H1 (cell line): ENCODE measurements at regions not wholly inside any gene's neighbourhood (a gene's known extent, or its start where the extent isn't known, plus 50 kb on each side); places are given as distances from the start of the nearest gene placed in this dataset.

ENCODE experiments used
- CTCF ChIA-PET: fragments of 300-600 bp; sonication (Branson Sonifier 250); formaldehyde crosslinking; loops from one replicate; lab custom pipeline; 2021; ENCODE audit not compliant: partially characterized antibody; lab: Charles Lee
- POLR2A ChIA-PET: fragments of 300-600 bp; sonication (Branson Sonifier 250); formaldehyde crosslinking; loops from one replicate; lab custom pipeline; 2021; ENCODE audit warnings: inconsistent platforms; ENCODE audit not compliant: partially characterized antibody; lab: Charles Lee
- DNase-seq, 2 experiments: peaks; one replicate each; pipeline versions ENCODE4 v3.0.0 to v3.0.0-alpha.2; 2010 to 2022; ENCODE audit warnings: low spot score in 2 of 2, low read depth in 1 of 2, mixed read lengths in 1 of 2
- FAIRE-seq: peaks from 2 replicates; lab custom pipeline; 2011; peaks lifted over from hg19 to GRCh38; lab: Jason Lieb, UNC
- H2AFZ ChIP-seq: 2 replicates; pipeline ENCODE4 v1.8.1; 2012; ENCODE audit warnings: low read length, inconsistent platforms
- H2AK5ac ChIP-seq: 2 replicates; pipeline ENCODE4 v1.6.1; 2013; ENCODE audit warnings: low read depth, low read length
- H2BK120ac ChIP-seq: replicated peaks from 2 replicates; pipeline ENCODE3; 2013; ENCODE audit warnings: low read depth, low read length, inconsistent platforms
- H2BK12ac ChIP-seq: 2 replicates; pipeline ENCODE4 v1.6.1; 2013; ENCODE audit warnings: low read depth, low read length
- H2BK15ac ChIP-seq: 2 replicates; pipeline ENCODE4 v1.6.1; 2013; ENCODE audit warnings: low read length
- H2BK20ac ChIP-seq: 2 replicates; pipeline ENCODE4 v1.6.1; 2013; ENCODE audit warnings: low read length
- H2BK5ac ChIP-seq: 2 replicates; pipeline ENCODE4 v1.6.1; 2013; ENCODE audit warnings: low read depth, low read length
- H3K14ac ChIP-seq: 2 replicates; pipeline ENCODE4 v1.6.1; 2013; ENCODE audit warnings: inconsistent platforms; ENCODE audit not compliant: insufficient read length
- H3K18ac ChIP-seq: 2 replicates; pipeline ENCODE4 v1.6.1; 2013; ENCODE audit warnings: low read length; ENCODE audit errors: extremely low read depth
- H3K23ac ChIP-seq: 2 replicates; pipeline ENCODE4 v1.6.1; 2013; ENCODE audit warnings: inconsistent platforms; ENCODE audit not compliant: insufficient read length
- H3K23me2 ChIP-seq: 2 replicates; pipeline ENCODE4 v1.6.1; 2013; ENCODE audit warnings: low read depth, low read length
- H3K27ac ChIP-seq: 2 replicates; pipeline ENCODE4 v1.6.1; 2011; ENCODE audit warnings: low read depth, low read length, inconsistent platforms
- H3K27me3 ChIP-seq, 4 experiments: replicated peaks in 1 of 4; 1 replicate in 1 of 4; 2 replicates in 3 of 4; pipeline versions ENCODE4 v1.6.1 to v1.8.1; 2011 to 2013; ENCODE audit warnings: low read length in 3 of 4, mild to moderate bottlenecking in 3 of 4, inconsistent platforms in 2 of 4, mixed read lengths in 2 of 4, moderate library complexity in 1 of 4; ENCODE audit not compliant: control insufficient read depth in 3 of 4, insufficient read depth in 3 of 4; ENCODE audit errors: extremely low read depth in 1 of 4
- H3K36me3 ChIP-seq, 4 experiments: 2 replicates each; pipeline versions ENCODE4 v1.6.1 to v1.8.1; 2011 to 2013; ENCODE audit warnings: mild to moderate bottlenecking in 4 of 4, low read length in 3 of 4, moderate library complexity in 2 of 4, control low read depth in 1 of 4, inconsistent platforms in 1 of 4; ENCODE audit not compliant: insufficient read depth in 4 of 4, control insufficient read depth in 2 of 4
- H3K4ac ChIP-seq: replicated peaks from 2 replicates; pipeline ENCODE3; 2013; ENCODE audit warnings: low read length, low read depth, mixed read lengths, inconsistent platforms; ENCODE audit not compliant: insufficient read length
- H3K4me1 ChIP-seq, 4 experiments: replicated peaks in 1 of 4; 1 replicate in 1 of 4; 2 replicates in 3 of 4; pipeline versions ENCODE4 v1.6.1 to v1.8.1; 2011 to 2013; ENCODE audit warnings: low read length in 3 of 4, inconsistent platforms in 2 of 4, mixed read lengths in 1 of 4; ENCODE audit not compliant: insufficient read depth in 4 of 4, control insufficient read depth in 3 of 4
- H3K4me2 ChIP-seq, 2 experiments: 2 replicates each; pipeline versions ENCODE4 v1.6.1 to v1.8.1; 2011 to 2013; ENCODE audit warnings: low read depth in 2 of 2, low read length in 2 of 2, control low read depth in 1 of 2, inconsistent platforms in 1 of 2, mild to moderate bottlenecking in 1 of 2; ENCODE audit not compliant: insufficient read depth in 1 of 2
- H3K4me3 ChIP-seq, 4 experiments: fragments of 200-600, 300-600 bp in 1 of 4; sonication (generic), shearing (Covaris generic), sonication (Bioruptor Twin) in 1 of 4; 2 replicates each; pipeline versions ENCODE4 v1.5.1 to v1.8.1; 2011 to 2016; ENCODE audit warnings: low read length in 4 of 4, low read depth in 3 of 4, control low read depth in 2 of 4, inconsistent platforms in 2 of 4, mild to moderate bottlenecking in 2 of 4, mixed read lengths in 1 of 4, moderate library complexity in 1 of 4; ENCODE audit not compliant: insufficient read depth in 2 of 4; ENCODE audit errors: extremely low read depth in 1 of 4
- H3K56ac ChIP-seq: replicated peaks from 2 replicates; pipeline ENCODE3; 2013; ENCODE audit warnings: low read depth, mild to moderate bottlenecking, mixed read lengths, low read length, inconsistent platforms; ENCODE audit not compliant: insufficient read length
- H3K79me1 ChIP-seq: 2 replicates; pipeline ENCODE4 v1.6.1; 2013; ENCODE audit warnings: low read depth, low read length, control low read depth
- H3K79me2 ChIP-seq, 2 experiments: 2 replicates each; pipeline versions ENCODE4 v1.6.1 to v1.8.1; 2012 to 2013; ENCODE audit warnings: low read length in 2 of 2, mild to moderate bottlenecking in 2 of 2, inconsistent platforms in 1 of 2; ENCODE audit not compliant: insufficient read depth in 2 of 2, control insufficient read depth in 1 of 2
- H3K9ac ChIP-seq, 4 experiments: replicated peaks in 1 of 4; 1 replicate in 1 of 4; 2 replicates in 3 of 4; pipeline versions ENCODE4 v1.6.1 to v1.8.1; 2011 to 2013; ENCODE audit warnings: low read depth in 3 of 4, low read length in 3 of 4, control low read depth in 2 of 4, mild to moderate bottlenecking in 2 of 4, moderate library complexity in 2 of 4, inconsistent platforms in 1 of 4; ENCODE audit errors: extremely low read depth in 1 of 4
- H3K9me3 ChIP-seq, 2 experiments: 2 replicates each; pipeline versions ENCODE4 v1.6.1 to v1.8.1; 2012 to 2013; ENCODE audit warnings: mild to moderate bottlenecking in 2 of 2, moderate library complexity in 2 of 2, control low read depth in 1 of 2, inconsistent platforms in 1 of 2, low read depth in 1 of 2, low read length in 1 of 2, mixed read lengths in 1 of 2; ENCODE audit not compliant: insufficient read depth in 2 of 2
- H4K20me1 ChIP-seq, 2 experiments: replicated peaks in 1 of 2; 2 replicates each; pipeline versions ENCODE3 to v1.8.1; 2011 to 2013; ENCODE audit warnings: inconsistent platforms in 2 of 2, low read length in 2 of 2, mild to moderate bottlenecking in 1 of 2; ENCODE audit not compliant: insufficient read depth in 2 of 2, control insufficient read depth in 1 of 2
- H4K5ac ChIP-seq: 2 replicates; pipeline ENCODE4 v1.6.1; 2013; ENCODE audit warnings: low read length, low read depth, mixed read lengths, inconsistent platforms; ENCODE audit not compliant: insufficient read length
- H4K8ac ChIP-seq: 2 replicates; pipeline ENCODE4 v1.8.0; 2013; ENCODE audit warnings: mild to moderate bottlenecking, moderate library complexity, low read length, inconsistent platforms; ENCODE audit not compliant: insufficient read depth; ENCODE audit errors: extremely low read depth
- H4K91ac ChIP-seq: replicated peaks from 2 replicates; pipeline ENCODE3; 2013; ENCODE audit warnings: low read length, mixed read lengths, inconsistent platforms; ENCODE audit not compliant: insufficient read length
- CBX5 ChIP-seq: fragments of 300-800, 300-1000 bp; sonication (generic); IDR thresholded peaks from 2 replicates; pipeline ENCODE4 v1.7.1; 2016; ENCODE audit warnings: antibody characterized with exemption, low read length, low read depth
- CBX8 ChIP-seq: fragments of 300-800, 300-1000 bp; sonication (generic); IDR thresholded peaks from 2 replicates; pipeline ENCODE4 v1.7.1; 2016; ENCODE audit warnings: low read depth, low read length, borderline replicate concordance
- EP300 ChIP-seq, 2 experiments: IDR thresholded peaks; 1 replicate in 1 of 2; 2 replicates in 1 of 2; pipeline ENCODE4 v1.6.1; 2011 to 2012; ENCODE audit warnings: low read depth in 2 of 2, low read length in 2 of 2, mild to moderate bottlenecking in 2 of 2, borderline replicate concordance in 1 of 2, inconsistent platforms in 1 of 2, moderate library complexity in 1 of 2
- EZH2 ChIP-seq: fragments of 200-600 bp; sonication (generic); IDR thresholded peaks from 2 replicates; pipeline ENCODE4 v1.7.1; 2012; ENCODE audit warnings: low read depth, mild to moderate bottlenecking, moderate library complexity, low read length, inconsistent platforms; ENCODE audit not compliant: severe bottlenecking
- GTF2F1 ChIP-seq: IDR thresholded peaks from 2 replicates; pipeline ENCODE4 v1.6.1; 2012; ENCODE audit warnings: low read depth, low read length, improper control_type of control experiment, borderline replicate concordance
- PHF8 ChIP-seq: fragments of 200-600 bp; sonication (generic); conservative IDR thresholded peaks from 2 replicates; pipeline ENCODE4 v1.7.1; 2012; ENCODE audit warnings: low read depth, mild to moderate bottlenecking, inconsistent platforms, low read length, moderate library complexity
- RNF2 ChIP-seq: fragments of 200-900, 300-1000 bp; sonication (generic); IDR thresholded peaks from 2 replicates; pipeline ENCODE4 v1.7.1; 2016; ENCODE audit warnings: borderline replicate concordance, low read depth, mild to moderate bottlenecking, antibody characterized with exemption, low read length; ENCODE audit not compliant: poor library complexity, severe bottlenecking; ENCODE audit errors: missing control alignments
- SP1 ChIP-seq: IDR thresholded peaks from 2 replicates; pipeline ENCODE4 v1.6.1; 2011; ENCODE audit warnings: low read depth, low read length
- TAF1 ChIP-seq: IDR thresholded peaks from 2 replicates; pipeline ENCODE4 v1.6.1; 2011; ENCODE audit warnings: mild to moderate bottlenecking, low read depth, low read length
- TBP ChIP-seq: IDR thresholded peaks from 2 replicates; pipeline ENCODE4 v1.6.1; 2011; ENCODE audit warnings: low read depth, low read length, improper control_type of control experiment
- WGBS, 2 experiments: shearing (Covaris generic) in 1 of 2; methylation state at CpG; one replicate each; pipeline versions ENCODE4 v1.1.6 to v1.1.7; 2013 to 2015; ENCODE audit warnings: low lambda C conversion rate in 2 of 2, mixed read lengths in 2 of 2, inconsistent platforms in 1 of 2, low coverage in 1 of 2, missing lambda C conversion rate in 1 of 2; ENCODE audit not compliant: insufficient replicate concordance in 2 of 2, insufficient coverage in 1 of 2, insufficient read length in 1 of 2; ENCODE audit errors: extremely low coverage in 1 of 2, missing lambda C conversion rate in 1 of 2; 5-methylcytosine and 5-hydroxymethylcytosine counted together
- TF ChIP-seq, protein P1 (sequence below): IDR thresholded peaks from 2 replicates; pipeline ENCODE4 v1.6.1; 2012; ENCODE audit warnings: inconsistent platforms

- Histone ChIP-seq H3K14ac (no peak overlapping the region), H3K27me3 (no peaks in the 10 kb centered on the region), H2BK120ac (no peak overlapping the region), H3K23ac (no peak overlapping the region), H3K56ac (no peak overlapping the region), H3K18ac (no peak overlapping the region), H2BK12ac (no peak overlapping the region), H3K4me2 (no peak overlapping the region), H2AFZ (no peak overlapping the region), H4K20me1 (no peaks in the 10 kb centered on the region), H4K91ac (no peak overlapping the region), H3K4me1 (peaks cover 2 to 4% (median 3%) of the 10 kb centered on the region in 4 experiments; a peak in 3 of 7 replicates), H3K36me3 (no peaks in the 10 kb centered on the region), H3K4ac (no peak overlapping the region), H3K9ac (no peak overlapping the region), H4K8ac (no peak overlapping the region), H3K9me3 (0 out of 4 replicates have a peak, but pooled peaks cover 0 to 4% of the 10 kb centered on the region in 2 experiments), H2BK5ac (no peak overlapping the region), H3K4me3 (no peak overlapping the region), H2AK5ac (no peak overlapping the region), H3K23me2 (no peaks in the 10 kb centered on the region), H3K79me2 (no peaks in the 10 kb centered on the region), H2BK15ac (no peak overlapping the region), H4K5ac (no peak overlapping the region), H3K79me1 (no peaks in the 10 kb centered on the region), H3K27ac (no peak overlapping the region), H2BK20ac (no peak overlapping the region)
- DNase-seq (no peak), FAIRE-seq (no peak)
- ChIA-PET CTCF (interaction anchor here (1.0 kb wide), 1 partner anchor 475 kb away, joined by 3 read pairs; no protein-coding TSS in a partner anchor), POLR2A (no interaction called here)
- TF ChIP-seq TAF1: no peak
- TF ChIP-seq PHF8: no peak
- TF ChIP-seq, protein P1, sequence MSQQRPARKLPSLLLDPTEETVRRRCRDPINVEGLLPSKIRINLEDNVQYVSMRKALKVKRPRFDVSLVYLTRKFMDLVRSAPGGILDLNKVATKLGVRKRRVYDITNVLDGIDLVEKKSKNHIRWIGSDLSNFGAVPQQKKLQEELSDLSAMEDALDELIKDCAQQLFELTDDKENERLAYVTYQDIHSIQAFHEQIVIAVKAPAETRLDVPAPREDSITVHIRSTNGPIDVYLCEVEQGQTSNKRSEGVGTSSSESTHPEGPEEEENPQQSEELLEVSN: no peak
- no peak for TF ChIP-seq CBX5
- no peak for TF ChIP-seq RNF2
- TF ChIP-seq SP1: no peak
- TF ChIP-seq TBP: no peak
- TF ChIP-seq EZH2: no peak
- no peak for TF ChIP-seq EP300 (IDR thresholded peaks at IDR 0.05; ENCODE audit: borderline replicate concordance in 1 of 2, low read depth in 2 of 2, low read length in 2 of 2)
- no peak for TF ChIP-seq CBX8
- no peak for TF ChIP-seq GTF2F1
- 93% methylated on average over 3 of the region's 3 CpGs; no CpG with 5 or more reads in 1 of the 2 experiments for WGBS, 2 experiments
Observed at GRCh38 chr16:79988089-79988488, 387.6 kb upstream of the MAF start.
